GM12873 (cell line): ENCODE measurements at regions not wholly inside any gene's neighbourhood (a gene's known extent, or its start where the extent isn't known, plus 50 kb on each side); places are given as distances from the start of the nearest gene placed in this dataset.

ENCODE experiments used
- CTCF ChIP-seq: IDR thresholded peaks from 2 replicates; pipeline ENCODE4 v1.5.1; 2012; ENCODE audit warnings: low read depth, mild to moderate bottlenecking, moderate library complexity, low read length, control low read depth; ENCODE audit not compliant: insufficient read depth; ENCODE audit errors: missing control alignments

GRCh38 chr20:57767441-57767840, 57.6 kb upstream of the PMEPA1 start:
- no peak for TF ChIP-seq CTCF

GRCh38 chr20:57763235-57763595, 53.4 kb upstream of the PMEPA1 start:
- no peak for TF ChIP-seq CTCF

- no peak for TF ChIP-seq CTCF
Observed at GRCh38 chr20:57762531-57763234, 52.9 kb upstream of the PMEPA1 start.

GRCh38 chr20:57761413-57761734, 51.6 kb upstream of the PMEPA1 start:
- no peak for TF ChIP-seq CTCF

GRCh38 chr20:57760698-57761412, 51.0 kb upstream of the PMEPA1 start:
- TF ChIP-seq CTCF, result no peak

- TF ChIP-seq CTCF, result no peak
Observed at GRCh38 chr20:57759724-57760123, 49.9 kb upstream of the PMEPA1 start.
